ENCODE measurements at regions not wholly inside any gene's neighbourhood (a gene's known extent, or its start where the extent isn't known, plus 50 kb on each side); places are given as distances from the start of the nearest gene placed in this dataset.

DNA sequence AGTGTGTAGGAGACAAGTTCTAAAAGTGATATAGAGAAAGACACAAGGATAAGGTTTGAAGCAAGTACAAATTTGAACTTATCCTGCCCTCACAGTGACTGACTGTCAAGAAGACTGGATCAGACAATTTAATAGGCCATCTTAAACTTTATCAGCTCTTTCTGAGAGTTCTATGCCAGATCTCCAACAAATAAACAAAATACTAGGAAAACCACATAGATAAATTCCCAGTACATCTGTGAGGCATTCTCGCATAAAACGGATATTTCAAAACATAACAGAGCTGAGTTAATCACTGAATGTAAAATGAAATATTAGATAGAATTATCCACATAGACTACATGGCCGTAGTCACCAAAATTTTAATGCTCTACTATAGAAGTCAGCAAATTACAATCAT lies 120.9 kb upstream of the LUZP2 start:
- TF ChIP-seq EZH2phosphoT487 (IDR thresholded peaks at IDR 0.05; ENCODE audit: low read depth) (no peak), CTCF (IDR thresholded peaks at IDR 0.05; ENCODE audit: low read depth, low read length) (no peak)
- Histone ChIP-seq H3K4me1 (ENCODE audit: low read length) (no peaks in the 10 kb centered on the region), H3K4me3 (ENCODE audit: low read length) (no peak overlapping the region), H3K36me3 (replicated peaks; ENCODE audit: low read depth, low read length) (no peaks in the 10 kb centered on the region), H3K27me3 (ENCODE audit: low read depth, low read length) (no peaks in the 10 kb centered on the region), H2AFZ (ENCODE audit: low read depth, low read length) (no peak overlapping the region), H4K20me1 (ENCODE audit: insufficient read depth, low read length) (no peaks in the 10 kb centered on the region), H3K27ac (ENCODE audit: low read length) (no peak overlapping the region), H3K9me3 (ENCODE audit: insufficient read depth, low read length) (no peaks in the 10 kb centered on the region), H3K9ac (ENCODE audit: low read length) (no peak overlapping the region), H3K79me2 (ENCODE audit: low read length) (no peaks in the 10 kb centered on the region), H3K4me2 (ENCODE audit: low read length) (no peak overlapping the region)

GRCh38 chr11:24383137-24383536 lies 113.7 kb upstream of the LUZP2 start:
- Histone ChIP-seq H3K9ac (ENCODE audit: low read length) (no peak overlapping the region), H3K27me3 (ENCODE audit: low read depth, low read length) (no peaks in the 10 kb centered on the region), H3K4me1 (ENCODE audit: low read length) (no peaks in the 10 kb centered on the region), H3K4me3 (ENCODE audit: low read length) (no peak overlapping the region), H3K36me3 (replicated peaks; ENCODE audit: low read depth, low read length) (no peaks in the 10 kb centered on the region), H3K9me3 (ENCODE audit: insufficient read depth, low read length) (no peaks in the 10 kb centered on the region), H3K79me2 (ENCODE audit: low read length) (no peaks in the 10 kb centered on the region), H3K4me2 (ENCODE audit: low read length) (no peak overlapping the region), H4K20me1 (ENCODE audit: insufficient read depth, low read length) (no peaks in the 10 kb centered on the region), H3K27ac (ENCODE audit: low read length) (no peak overlapping the region), H2AFZ (ENCODE audit: low read depth, low read length) (no peak overlapping the region)
- TF ChIP-seq CTCF (IDR thresholded peaks at IDR 0.05; ENCODE audit: low read depth, low read length) (no peak), EZH2phosphoT487 (IDR thresholded peaks at IDR 0.05; ENCODE audit: low read depth) (no peak)

GRCh38 chr11:24384240-24384639 lies 112.6 kb upstream of the LUZP2 start:
- Histone ChIP-seq H3K79me2 (ENCODE audit: low read length) (no peaks in the 10 kb centered on the region), H3K9me3 (ENCODE audit: insufficient read depth, low read length) (no peaks in the 10 kb centered on the region), H3K4me1 (ENCODE audit: low read length) (no peaks in the 10 kb centered on the region), H3K9ac (ENCODE audit: low read length) (no peak overlapping the region), H3K27me3 (ENCODE audit: low read depth, low read length) (no peaks in the 10 kb centered on the region), H3K4me3 (ENCODE audit: low read length) (no peak overlapping the region), H2AFZ (ENCODE audit: low read depth, low read length) (no peak overlapping the region), H3K4me2 (ENCODE audit: low read length) (no peak overlapping the region), H3K27ac (ENCODE audit: low read length) (no peak overlapping the region), H3K36me3 (replicated peaks; ENCODE audit: low read depth, low read length) (no peaks in the 10 kb centered on the region), H4K20me1 (ENCODE audit: insufficient read depth, low read length) (no peaks in the 10 kb centered on the region)
- no peak for TF ChIP-seq CTCF (IDR thresholded peaks at IDR 0.05; ENCODE audit: low read depth, low read length)

- H3K4me2 ChIP-seq (ENCODE audit: low read length) = no peak overlapping the region
- no peak overlapping the region for H3K4me3 ChIP-seq (ENCODE audit: low read length)
- peak; percentile 74 for TF ChIP-seq CTCF (IDR thresholded peaks at IDR 0.05; ENCODE audit: low read depth, low read length)
- TF ChIP-seq EZH2phosphoT487 (IDR thresholded peaks at IDR 0.05; ENCODE audit: low read depth) = no peak
- H3K9me3 ChIP-seq (ENCODE audit: insufficient read depth, low read length) = no peaks in the 10 kb centered on the region
- H3K27ac ChIP-seq (ENCODE audit: low read length) = no peak overlapping the region
- H4K20me1 ChIP-seq (ENCODE audit: insufficient read depth, low read length) = no peaks in the 10 kb centered on the region
- H3K36me3 ChIP-seq (replicated peaks; ENCODE audit: low read depth, low read length) = no peaks in the 10 kb centered on the region
- no peak overlapping the region for H3K9ac ChIP-seq (ENCODE audit: low read length)
- peak overlapping the region; percentile 61 for H2AFZ ChIP-seq (ENCODE audit: low read depth, low read length)
- no peaks in the 10 kb centered on the region for H3K4me1 ChIP-seq (ENCODE audit: low read length)
- no peaks in the 10 kb centered on the region for H3K27me3 ChIP-seq (ENCODE audit: low read depth, low read length)
- no peaks in the 10 kb centered on the region for H3K79me2 ChIP-seq (ENCODE audit: low read length)
These were observed 110.1 kb upstream of the LUZP2 start for GRCh38 chr11:24386546-24387397.
